HepG2 (cell line): ENCODE measurements at regions not wholly inside any gene's neighbourhood (a gene's known extent, or its start where the extent isn't known, plus 50 kb on each side); places are given as distances from the start of the nearest gene placed in this dataset.

ENCODE experiments used
- ATAC-seq: fragments of 200-7000 bp; cut with Tn5 transposase; 3 replicates; pipeline ENCODE4 v1.9.1; 2020; ENCODE audit warnings: mild to moderate bottlenecking, moderate library complexity
- BruUV-seq: library from RNA; stranded (reverse); fragments of 400-500 nt; replicated peaks from 2 replicates; lab custom pipeline; 2021; lab: Mats Ljungman, UMichigan
- CTCF ChIA-PET: fragments of 300-600 bp; formaldehyde crosslinking; extraction: SDS; loops from one replicate; lab custom pipeline; 2021; ENCODE audit warnings: low total read pairs, inconsistent platforms, low intra/inter-chr PET ratio; lab: Yijun Ruan, JAX
- POLR2A ChIA-PET: fragments of 350-600 bp; sonication (Branson Sonifier 250); formaldehyde crosslinking; loops from one replicate; lab custom pipeline; 2020; ENCODE audit warnings: antibody characterized with exemption, inconsistent platforms; lab: Yijun Ruan, JAX
- DNase-seq: peaks from one replicate; pipeline ENCODE4 v3.0.0-alpha.2; 2015; ENCODE audit warnings: low spot score
- FAIRE-seq: peaks from 3 replicates; lab custom pipeline; 2011; peaks lifted over from hg19 to GRCh38; lab: Jason Lieb, UNC
- H2AFZ ChIP-seq: one replicate; pipeline ENCODE4 v1.6.1; 2011; ENCODE audit warnings: low read length, inconsistent platforms
- H3K27ac ChIP-seq: fragments of 300-600 bp; 3 replicates; pipeline ENCODE4 v1.8.0; 2011; ENCODE audit warnings: mixed run types, mild to moderate bottlenecking, mixed read lengths, low read length, inconsistent platforms; ENCODE audit not compliant: insufficient read depth; ENCODE audit errors: extremely low read length
- H3K27me3 ChIP-seq, 2 experiments: fragments of 200-600 bp in 1 of 2; 2 replicates in 1 of 2; 3 replicates in 1 of 2; pipeline versions ENCODE4 v1.6.0 to v1.8.0; 2011; ENCODE audit warnings: low read length in 2 of 2, mild to moderate bottlenecking in 2 of 2, moderate library complexity in 2 of 2, inconsistent platforms in 1 of 2; ENCODE audit not compliant: insufficient read depth in 2 of 2, control insufficient read depth in 1 of 2
- H3K36me3 ChIP-seq, 2 experiments: fragments of 200-600 bp in 1 of 2; replicated peaks in 1 of 2; 2 replicates in 1 of 2; 3 replicates in 1 of 2; pipeline versions ENCODE4 v1.5.1 to v1.8.0; 2011; ENCODE audit warnings: low read length in 2 of 2, inconsistent platforms in 1 of 2; ENCODE audit not compliant: insufficient read depth in 2 of 2, control insufficient read depth in 1 of 2
- H3K4me1 ChIP-seq: 2 replicates; pipeline ENCODE4 v1.5.1; 2012; ENCODE audit warnings: low read length, inconsistent platforms; ENCODE audit not compliant: insufficient read depth
- H3K4me2 ChIP-seq: 2 replicates; pipeline ENCODE4 v1.6.0; 2011; ENCODE audit warnings: low read depth, low read length, inconsistent platforms
- H3K4me3 ChIP-seq, 3 experiments: fragments of 200-600 bp in 1 of 3; sonication (generic), shearing (Covaris generic) in 1 of 3; replicated peaks in 1 of 3; 2 replicates each; pipeline ENCODE4 v1.5.1; 2011 to 2016; ENCODE audit warnings: low read length in 3 of 3, inconsistent platforms in 2 of 3, low read depth in 2 of 3, mild to moderate bottlenecking in 2 of 3, control low read depth in 1 of 3, mixed read lengths in 1 of 3; ENCODE audit not compliant: insufficient read depth in 1 of 3
- H3K79me2 ChIP-seq: one replicate; pipeline ENCODE4 v1.6.1; 2011; ENCODE audit warnings: low read length, inconsistent platforms; ENCODE audit not compliant: insufficient read depth
- H3K9ac ChIP-seq: 2 replicates; pipeline ENCODE4 v1.6.0; 2011; ENCODE audit warnings: mild to moderate bottlenecking, low read depth, low read length, inconsistent platforms; ENCODE audit not compliant: insufficient read depth
- H3K9me3 ChIP-seq: 2 replicates; pipeline ENCODE4 v1.5.1; 2012; ENCODE audit warnings: mild to moderate bottlenecking, low read length
- H4K20me1 ChIP-seq: 2 replicates; pipeline ENCODE4 v1.6.0; 2011; ENCODE audit warnings: inconsistent platforms, mild to moderate bottlenecking, low read length, moderate library complexity; ENCODE audit not compliant: insufficient read depth
- CHD4 ChIP-seq: fragments of 200-600 bp; sonication (generic); IDR thresholded peaks from 2 replicates; pipeline ENCODE4 v1.7.0; 2017; ENCODE audit warnings: mild to moderate bottlenecking, low read length, borderline replicate concordance
- JDP2 ChIP-seq: sonication (generic); formaldehyde crosslinking; IDR thresholded peaks from 2 replicates; pipeline ENCODE4 v1.8.1; 2022; ENCODE audit warnings: missing genetic modification reagents, borderline replicate concordance
- RNF2 ChIP-seq: fragments of 450-650 bp; conservative IDR thresholded peaks from 2 replicates; pipeline ENCODE4 v1.6.1; 2016; ENCODE audit warnings: low read depth
- SIX1 ChIP-seq: sonication (generic); formaldehyde crosslinking; IDR thresholded peaks from 2 replicates; pipeline ENCODE4 v1.4.0; 2020; ENCODE audit warnings: missing genetic modification reagents, borderline replicate concordance
- ZNF317 ChIP-seq: sonication (generic); formaldehyde crosslinking; IDR thresholded peaks from 2 replicates; pipeline ENCODE4 v1.5.0; 2020; ENCODE audit warnings: mild to moderate bottlenecking, missing genetic modification reagents
- ZNF326 ChIP-seq: sonication (generic); formaldehyde crosslinking; IDR thresholded peaks from 2 replicates; pipeline ENCODE4 v1.4.0; 2020; ENCODE audit warnings: missing genetic modification reagents, borderline replicate concordance
- ZNF775 ChIP-seq: sonication (generic); formaldehyde crosslinking; IDR thresholded peaks from 2 replicates; pipeline ENCODE4 v1.4.0; 2020; ENCODE audit warnings: missing genetic modification reagents, mild to moderate bottlenecking, moderate library complexity, borderline replicate concordance
- WGBS: methylation state at CpG from one replicate; pipeline ENCODE4 v1.1.6; 2017; ENCODE audit warnings: low lambda C conversion rate; 5-methylcytosine and 5-hydroxymethylcytosine counted together
- in situ Hi-C: cut with HindIII; loops from 2 replicates; pipeline ENCODE4 v1.10.0; 2017; ENCODE audit warnings: low pct_unique_long_range_greater_than_20kb; ENCODE audit not compliant: extremely low pct_ligation_motif_present
- intact Hi-C: fragments of 100-400 bp; cut with micrococcal nuclease; formaldehyde crosslinking; loops from one replicate; pipeline ENCODE4 v1.10.0; 2022; ENCODE audit not compliant: unreplicated experiment
- TF ChIP-seq, protein P1 (sequence below): sonication (generic); formaldehyde crosslinking; IDR thresholded peaks from 2 replicates; pipeline ENCODE4 v1.5.0; 2020; ENCODE audit warnings: missing genetic modification reagents, mild to moderate bottlenecking, borderline replicate concordance
- TF ChIP-seq, protein P2 (sequence below): sonication (generic); formaldehyde crosslinking; IDR thresholded peaks from 2 replicates; pipeline ENCODE4 v1.4.0; 2020; ENCODE audit warnings: missing genetic modification reagents, borderline replicate concordance
- TF ChIP-seq, protein P3 (sequence below): sonication (generic); formaldehyde crosslinking; IDR thresholded peaks from 2 replicates; pipeline ENCODE4 v1.4.0; 2020; ENCODE audit warnings: mild to moderate bottlenecking, missing genetic modification reagents

DNA sequence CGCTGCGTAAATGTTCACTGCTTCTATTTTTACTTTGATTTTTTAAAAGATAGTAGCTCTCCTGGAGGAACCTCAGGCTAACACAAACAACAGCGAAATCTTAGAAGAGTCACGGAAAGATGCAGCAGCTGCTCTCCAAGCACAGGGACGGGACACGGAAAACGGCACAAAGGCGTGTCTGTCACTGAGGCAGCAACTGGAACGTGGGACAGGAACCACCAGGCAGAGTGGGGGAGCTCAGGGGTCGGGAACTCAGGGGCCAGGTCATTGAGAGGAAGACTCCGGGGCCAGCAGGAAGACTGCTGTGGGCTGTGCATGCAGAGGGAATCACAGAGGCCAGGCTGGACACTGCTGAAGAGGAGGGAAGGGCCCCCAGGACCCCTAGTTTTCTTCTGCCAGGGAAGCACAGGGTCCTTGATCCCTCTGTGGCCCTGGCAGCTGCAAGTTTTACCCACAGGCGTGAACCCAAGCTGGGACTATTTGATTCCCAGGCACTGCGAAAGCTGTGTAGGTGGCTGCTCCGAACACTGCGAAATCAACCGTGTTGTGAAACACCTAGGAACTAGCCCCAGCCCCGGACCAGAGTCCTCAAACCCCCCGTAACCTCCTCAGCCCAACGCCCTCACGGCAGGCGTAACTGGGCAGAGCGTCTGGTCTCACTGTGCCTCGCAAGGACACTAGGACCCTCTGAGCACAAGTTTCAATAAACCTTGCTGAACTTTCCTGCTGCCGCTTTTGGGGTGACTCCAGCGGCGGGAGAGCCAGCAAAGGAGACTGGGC lies 263.0 kb downstream of the EIPR1 start:
- no TSS peak for BruUV-seq
- POLR2A ChIA-PET = no interaction called here
- H3K9ac ChIP-seq = no peak overlapping the region
- intact Hi-C loops = no loop called here
- in situ Hi-C loops = no loop called here
- H2AFZ ChIP-seq = no peak overlapping the region
- no peak overlapping the region for H3K4me2 ChIP-seq
- CTCF ChIA-PET = no interaction called here
- H3K4me1 ChIP-seq = no peaks in the 10 kb centered on the region
- H3K9me3 ChIP-seq = no peaks in the 10 kb centered on the region
- ATAC-seq = peak; percentile 42
- H4K20me1 ChIP-seq = no peaks in the 10 kb centered on the region
- H3K4me3 ChIP-seq = no peak overlapping the region
- H3K36me3 ChIP-seq = no peaks in the 10 kb centered on the region
- TF ChIP-seq CHD4 (no peak), ZNF326 (CRISPR knock-in tag) (no peak), JDP2 (CRISPR knock-in tag) (no peak), SIX1 (CRISPR knock-in tag) (no peak), ZNF775 (no peak), ZNF317 (no peak), RNF2 (no peak)
- TF ChIP-seq, protein P1, sequence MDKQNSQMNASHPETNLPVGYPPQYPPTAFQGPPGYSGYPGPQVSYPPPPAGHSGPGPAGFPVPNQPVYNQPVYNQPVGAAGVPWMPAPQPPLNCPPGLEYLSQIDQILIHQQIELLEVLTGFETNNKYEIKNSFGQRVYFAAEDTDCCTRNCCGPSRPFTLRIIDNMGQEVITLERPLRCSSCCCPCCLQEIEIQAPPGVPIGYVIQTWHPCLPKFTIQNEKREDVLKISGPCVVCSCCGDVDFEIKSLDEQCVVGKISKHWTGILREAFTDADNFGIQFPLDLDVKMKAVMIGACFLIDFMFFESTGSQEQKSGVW (CRISPR knock-in tag) = no peak
- TF ChIP-seq, protein P2, sequence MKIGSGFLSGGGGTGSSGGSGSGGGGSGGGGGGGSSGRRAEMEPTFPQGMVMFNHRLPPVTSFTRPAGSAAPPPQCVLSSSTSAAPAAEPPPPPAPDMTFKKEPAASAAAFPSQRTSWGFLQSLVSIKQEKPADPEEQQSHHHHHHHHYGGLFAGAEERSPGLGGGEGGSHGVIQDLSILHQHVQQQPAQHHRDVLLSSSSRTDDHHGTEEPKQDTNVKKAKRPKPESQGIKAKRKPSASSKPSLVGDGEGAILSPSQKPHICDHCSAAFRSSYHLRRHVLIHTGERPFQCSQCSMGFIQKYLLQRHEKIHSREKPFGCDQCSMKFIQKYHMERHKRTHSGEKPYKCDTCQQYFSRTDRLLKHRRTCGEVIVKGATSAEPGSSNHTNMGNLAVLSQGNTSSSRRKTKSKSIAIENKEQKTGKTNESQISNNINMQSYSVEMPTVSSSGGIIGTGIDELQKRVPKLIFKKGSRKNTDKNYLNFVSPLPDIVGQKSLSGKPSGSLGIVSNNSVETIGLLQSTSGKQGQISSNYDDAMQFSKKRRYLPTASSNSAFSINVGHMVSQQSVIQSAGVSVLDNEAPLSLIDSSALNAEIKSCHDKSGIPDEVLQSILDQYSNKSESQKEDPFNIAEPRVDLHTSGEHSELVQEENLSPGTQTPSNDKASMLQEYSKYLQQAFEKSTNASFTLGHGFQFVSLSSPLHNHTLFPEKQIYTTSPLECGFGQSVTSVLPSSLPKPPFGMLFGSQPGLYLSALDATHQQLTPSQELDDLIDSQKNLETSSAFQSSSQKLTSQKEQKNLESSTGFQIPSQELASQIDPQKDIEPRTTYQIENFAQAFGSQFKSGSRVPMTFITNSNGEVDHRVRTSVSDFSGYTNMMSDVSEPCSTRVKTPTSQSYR (CRISPR knock-in tag) = no peak
- TF ChIP-seq, protein P3, sequence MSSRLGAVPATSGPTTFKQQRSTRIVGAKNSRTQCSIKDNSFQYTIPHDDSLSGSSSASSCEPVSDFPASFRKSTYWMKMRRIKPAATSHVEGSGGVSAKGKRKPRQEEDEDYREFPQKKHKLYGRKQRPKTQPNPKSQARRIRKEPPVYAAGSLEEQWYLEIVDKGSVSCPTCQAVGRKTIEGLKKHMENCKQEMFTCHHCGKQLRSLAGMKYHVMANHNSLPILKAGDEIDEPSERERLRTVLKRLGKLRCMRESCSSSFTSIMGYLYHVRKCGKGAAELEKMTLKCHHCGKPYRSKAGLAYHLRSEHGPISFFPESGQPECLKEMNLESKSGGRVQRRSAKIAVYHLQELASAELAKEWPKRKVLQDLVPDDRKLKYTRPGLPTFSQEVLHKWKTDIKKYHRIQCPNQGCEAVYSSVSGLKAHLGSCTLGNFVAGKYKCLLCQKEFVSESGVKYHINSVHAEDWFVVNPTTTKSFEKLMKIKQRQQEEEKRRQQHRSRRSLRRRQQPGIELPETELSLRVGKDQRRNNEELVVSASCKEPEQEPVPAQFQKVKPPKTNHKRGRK (CRISPR knock-in tag) = no peak
- TF ChIP-seq, all 625 proteins: peak for 0
- Histone ChIP-seq H3K27me3 (no peaks in the 10 kb centered on the region), H3K79me2 (no peaks in the 10 kb centered on the region), H3K27ac (no peak overlapping the region)
- 74% methylated on average over 25 of the region's 26 CpGs for WGBS
- no peak for DNase-seq
- no peak for FAIRE-seq
